PC-3 (cell line): ENCODE measurements at regions not wholly inside any gene's neighbourhood (a gene's known extent, or its start where the extent isn't known, plus 50 kb on each side); places are given as distances from the start of the nearest gene placed in this dataset.

Source experiments
- CTCF ChIP-seq: fragments of 300-600 bp; sonication (generic); conservative IDR thresholded peaks from 2 replicates; pipeline ENCODE4 v1.5.1; 2017; ENCODE audit warnings: antibody characterized with exemption, low read depth, mild to moderate bottlenecking, low read length
- EZH2 ChIP-seq: fragments of 300-600 bp; sonication (generic); IDR thresholded peaks from one replicate; pipeline ENCODE4 v1.6.1; 2017; ENCODE audit warnings: antibody characterized with exemption, mild to moderate bottlenecking, low read length; ENCODE audit not compliant: unreplicated experiment
- EZH2phosphoT487 ChIP-seq: fragments of 300-600 bp; sonication (generic); IDR thresholded peaks from 2 replicates; pipeline ENCODE4 v1.6.1; 2018; ENCODE audit warnings: mild to moderate bottlenecking, antibody characterized with exemption, low read length, borderline replicate concordance

- no peak for TF ChIP-seq CTCF
- TF ChIP-seq EZH2, result no peak
- no peak for TF ChIP-seq EZH2phosphoT487
These were observed 252.3 kb downstream of the MYCN start for GRCh38 chr2:16192416-16193216.
